HL-60 (cell line): ENCODE measurements at regions not wholly inside any gene's neighbourhood (a gene's known extent, or its start where the extent isn't known, plus 50 kb on each side); places are given as distances from the start of the nearest gene placed in this dataset.

Source experiments
- DNase-seq, 2 experiments: peaks; one replicate each; pipeline ENCODE4 v3.0.0-alpha.2; 2010 to 2020; ENCODE audit warnings: low read depth in 1 of 2, low spot score in 1 of 2
- H3K27ac ChIP-seq: fragments of 250-450 bp; sonication (Bioruptor Pico); replicated peaks from 2 replicates; pipeline ENCODE4 v1.5.1; 2020; ENCODE audit warnings: mild to moderate bottlenecking, moderate library complexity
- H3K27me3 ChIP-seq: fragments of 250-450 bp; sonication (Bioruptor Pico); 2 replicates; pipeline ENCODE4 v1.5.1; 2021; ENCODE audit warnings: mild to moderate bottlenecking, moderate library complexity; ENCODE audit not compliant: insufficient read depth, poor library complexity, severe bottlenecking
- H3K4me3 ChIP-seq: replicated peaks from 2 replicates; pipeline ENCODE4 v1.5.1; 2011; ENCODE audit warnings: mild to moderate bottlenecking, control low read depth, low read length; ENCODE audit not compliant: insufficient read depth
- CTCF ChIP-seq: IDR thresholded peaks from one replicate; pipeline ENCODE4 v1.5.1; 2011; ENCODE audit warnings: low read length, control low read depth, inconsistent platforms; ENCODE audit not compliant: insufficient read depth
- GABPA ChIP-seq: IDR thresholded peaks from 2 replicates; pipeline ENCODE4 v1.6.1; 2012; ENCODE audit warnings: low read depth
- POLR2AphosphoS5 ChIP-seq: IDR thresholded peaks from 2 replicates; pipeline ENCODE4 v1.6.1; 2012; ENCODE audit warnings: low read depth
- REST ChIP-seq: IDR thresholded peaks from 2 replicates; pipeline ENCODE4 v1.6.1; 2012; ENCODE audit warnings: low read depth; ENCODE audit not compliant: insufficient replicate concordance
- SPI1 ChIP-seq: IDR thresholded peaks from 2 replicates; pipeline ENCODE4 v1.6.1; 2012; ENCODE audit warnings: low read depth, mild to moderate bottlenecking, borderline replicate concordance

- H3K27ac ChIP-seq, result no peak overlapping the region
- TF ChIP-seq REST, result no peak
- TF ChIP-seq GABPA, result no peak
- TF ChIP-seq SPI1, result no peak
- no peak for TF ChIP-seq CTCF
- no peak for TF ChIP-seq POLR2AphosphoS5
- no peak overlapping the region for H3K4me3 ChIP-seq
- DNase-seq, result no peak
- H3K27me3 ChIP-seq, result no peaks in the 10 kb centered on the region
Observed at GRCh38 chr5:163586531-163586956, 81.1 kb downstream of the MAT2B start.

- no peak overlapping the region for H3K4me3 ChIP-seq
- no peak overlapping the region for H3K27ac ChIP-seq
- DNase-seq, result no peak
- H3K27me3 ChIP-seq, result peaks cover 4% of the 10 kb centered on the region
- no peak for TF ChIP-seq GABPA
- no peak for TF ChIP-seq POLR2AphosphoS5
- TF ChIP-seq REST, result no peak
- TF ChIP-seq CTCF, result no peak
- no peak for TF ChIP-seq SPI1
Observed at GRCh38 chr5:163594951-163595350, 89.5 kb downstream of the MAT2B start.

GRCh38 chr5:163595932-163596607, 90.7 kb downstream of the MAT2B start:
- no peak for DNase-seq
- no peak overlapping the region for H3K4me3 ChIP-seq
- TF ChIP-seq GABPA, result no peak
- no peak for TF ChIP-seq CTCF
- TF ChIP-seq REST, result no peak
- no peak for TF ChIP-seq POLR2AphosphoS5
- no peak for TF ChIP-seq SPI1
- no peak overlapping the region for H3K27ac ChIP-seq
- H3K27me3 ChIP-seq, result peaks cover 4% of the 10 kb centered on the region
